Upper lobe of left lung (tissue), 6 donors: ENCODE measurements at regions not wholly inside any gene's neighbourhood (a gene's known extent, or its start where the extent isn't known, plus 50 kb on each side); places are given as distances from the start of the nearest gene placed in this dataset.

Experiments
- ATAC-seq, 2 donors: fragments of 200-7000 bp; cut with Tn5 transposase; one replicate each; pipeline ENCODE4 v1.9.1; 2022; ENCODE audit warnings: mild to moderate bottlenecking in 2 of 2, moderate library complexity in 2 of 2; ENCODE audit not compliant: low FRiP score in 2 of 2
- DNase-seq, 2 donors: peaks; one replicate each; pipeline ENCODE4 v3.0.0-alpha.2; 2019 to 2020
- H3K27ac ChIP-seq, 4 donors: fragments of 200-600 bp; sonication (generic); one replicate each; pipeline ENCODE4 v1.5.1; 2016 to 2019
- H3K27me3 ChIP-seq, 4 donors: fragments of 200-600 bp; sonication (generic); one replicate each; pipeline ENCODE4 v1.5.1; 2017 to 2019
- H3K36me3 ChIP-seq, 4 donors: fragments of 200-600 bp; sonication (generic); one replicate each; pipeline ENCODE4 v1.5.1; 2016 to 2019
- H3K4me1 ChIP-seq, 4 donors: fragments of 200-600 bp; sonication (generic); one replicate each; pipeline ENCODE4 v1.5.1; 2018 to 2019
- H3K4me3 ChIP-seq, 4 donors: fragments of 200-600 bp; sonication (generic); one replicate each; pipeline ENCODE4 v1.5.1; 2017 to 2019; ENCODE audit warnings: mild to moderate bottlenecking in 2 of 4, moderate library complexity in 1 of 4
- H3K9me3 ChIP-seq, 4 donors: fragments of 200-600 bp; sonication (generic); one replicate each; pipeline ENCODE4 v1.5.1; 2018 to 2019
- CTCF ChIP-seq, 6 experiments: fragments of 450-650 bp in 4 of 6; fragments of 200-600 bp in 2 of 6; sonication (generic) in 2 of 6; IDR thresholded peaks; one replicate each; pipeline ENCODE4 v1.5.1; 2016 to 2019; ENCODE audit warnings: antibody characterized with exemption in 6 of 6
- EP300 ChIP-seq, 4 donors: sonication (generic); formaldehyde crosslinking; IDR thresholded peaks; one replicate each; pipeline ENCODE4 v1.5.1; 2017; ENCODE audit warnings: antibody characterized with exemption in 4 of 4, control low read depth in 2 of 4
- POLR2A ChIP-seq, 4 donors: fragments of 450-650 bp; IDR thresholded peaks; one replicate each; pipeline ENCODE4 v1.5.1; 2016 to 2017; ENCODE audit warnings: antibody characterized with exemption in 4 of 4, mild to moderate bottlenecking in 2 of 4
- POLR2AphosphoS5 ChIP-seq, 2 donors: sonication (generic); formaldehyde crosslinking; IDR thresholded peaks; one replicate each; pipeline ENCODE4 v1.5.1; 2017; ENCODE audit warnings: antibody characterized with exemption in 2 of 2
- WGBS, 2 donors: methylation state at CpG; one replicate each; pipeline ENCODE4 v1.1.5; 2017 to 2018; 5-methylcytosine and 5-hydroxymethylcytosine counted together
- donor health status: DM: no; HTN: no; CAD: no; lungs with moderate emphysema.
- donor health status: DM: no; HTN: yes; CAD: no; lungs with severe emphysema.

- peak in 1 of 2 donors; percentile 66 for ATAC-seq
- no peak overlapping the region for H3K4me3 ChIP-seq
- H3K27ac ChIP-seq: no peak overlapping the region
- H3K4me1 ChIP-seq: no peaks in the 10 kb centered on the region
- H3K36me3 ChIP-seq: no peaks in the 10 kb centered on the region
- H3K9me3 ChIP-seq: no peaks in the 10 kb centered on the region
- 79 to 100% methylated on average over 1 to 9 of the region's 11 CpGs for WGBS, 2 donors
- DNase-seq: peak; percentile 28 to 69
- no peaks in the 10 kb centered on the region for H3K27me3 ChIP-seq
- TF ChIP-seq CTCF (IDR thresholded peaks at IDR 0.05) (peak in 3 of 6 experiments; percentile 12 to 53 (median 20)), POLR2A (IDR thresholded peaks at IDR 0.05) (no peak)
Observed at GRCh38 chr14:106831322-106831720, 1304.9 kb downstream of the TMEM121 start.

- no peaks in the 10 kb centered on the region for H3K36me3 ChIP-seq
- no peak for DNase-seq
- no peak overlapping the region for H3K27ac ChIP-seq
- ATAC-seq: no peak
- H3K4me3 ChIP-seq: no peak overlapping the region
- peaks cover 0 to 15% (median under 1%) of the 10 kb centered on the region in 4 donors for H3K4me1 ChIP-seq
- WGBS, 2 donors: 69 to 78% methylated on average over 4 of the region's 4 CpGs
- H3K9me3 ChIP-seq: no peaks in the 10 kb centered on the region
- H3K27me3 ChIP-seq: no peaks in the 10 kb centered on the region
- TF ChIP-seq POLR2AphosphoS5 (IDR thresholded peaks at IDR 0.05): no peak
- no peak for TF ChIP-seq POLR2A (IDR thresholded peaks at IDR 0.05)
- no peak for TF ChIP-seq CTCF (IDR thresholded peaks at IDR 0.05)
- no peak for TF ChIP-seq EP300 (IDR thresholded peaks at IDR 0.05)
Observed at GRCh38 chr14:106837870-106838269, 1311.5 kb downstream of the TMEM121 start.

GRCh38 chr14:106838991-106839769 is 1312.8 kb downstream of the TMEM121 start:
- TF ChIP-seq CTCF (IDR thresholded peaks at IDR 0.05) (no peak), POLR2A (IDR thresholded peaks at IDR 0.05) (no peak), POLR2AphosphoS5 (IDR thresholded peaks at IDR 0.05) (no peak), EP300 (IDR thresholded peaks at IDR 0.05) (no peak)
- no peak for ATAC-seq
- 80 to 88% methylated on average over 18 of the region's 18 CpGs for WGBS, 2 donors

GRCh38 chr14:106840258-106840657 is 1313.9 kb downstream of the TMEM121 start:
- Histone ChIP-seq H3K27me3 (no peaks in the 10 kb centered on the region), H3K9me3 (no peaks in the 10 kb centered on the region), H3K4me3 (no peak overlapping the region), H3K36me3 (no peaks in the 10 kb centered on the region), H3K27ac (no peak overlapping the region), H3K4me1 (peaks cover 7 to 37% (median 14%) of the 10 kb centered on the region in 4 donors)
- DNase-seq: no peak
- 37 to 59% methylated on average over 2 of the region's 2 CpGs for WGBS, 2 donors
- ATAC-seq: no peak
- TF ChIP-seq EP300 (IDR thresholded peaks at IDR 0.05): no peak
- no peak for TF ChIP-seq CTCF (IDR thresholded peaks at IDR 0.05)
- no peak for TF ChIP-seq POLR2AphosphoS5 (IDR thresholded peaks at IDR 0.05)
- no peak for TF ChIP-seq POLR2A (IDR thresholded peaks at IDR 0.05)

More at GRCh38 chr14:106838991-106839769, 1312.8 kb downstream of the TMEM121 start:
- peaks cover 7 to 26% (median 9%) of the 10 kb centered on the region in 4 donors for H3K4me1 ChIP-seq
- no peaks in the 10 kb centered on the region for H3K9me3 ChIP-seq
- H3K4me3 ChIP-seq: no peak overlapping the region
- no peak overlapping the region for H3K27ac ChIP-seq
- no peak for DNase-seq
- no peaks in the 10 kb centered on the region for H3K36me3 ChIP-seq
- H3K27me3 ChIP-seq: no peaks in the 10 kb centered on the region

- Histone ChIP-seq H3K36me3 (no peaks in the 10 kb centered on the region), H3K4me1 (peaks cover 7 to 44% (median 18%) of the 10 kb centered on the region in 4 donors), H3K9me3 (no peaks in the 10 kb centered on the region), H3K27me3 (no peaks in the 10 kb centered on the region), H3K4me3 (no peak overlapping the region), H3K27ac (peak overlapping the region in 1 of 4 donors; percentile 26)
- ATAC-seq: no peak
- TF ChIP-seq CTCF (IDR thresholded peaks at IDR 0.05) (no peak), POLR2AphosphoS5 (IDR thresholded peaks at IDR 0.05) (no peak), EP300 (IDR thresholded peaks at IDR 0.05) (no peak), POLR2A (IDR thresholded peaks at IDR 0.05) (no peak)
- 85 to 93% methylated on average over 4 of the region's 4 CpGs for WGBS, 2 donors
- no peak for DNase-seq
Observed at GRCh38 chr14:106840991-106841390, 1314.6 kb downstream of the TMEM121 start.
